ENCODE measurements at regions not wholly inside any gene's neighbourhood (a gene's known extent, or its start where the extent isn't known, plus 50 kb on each side); places are given as distances from the start of the nearest gene placed in this dataset.

- no peak for DNase-seq (ENCODE audit: low read depth)
- TF ChIP-seq CTCF (IDR thresholded peaks at IDR 0.05; ENCODE audit: insufficient read depth, low read depth, low read length, missing control alignments): no peak
- no peak overlapping the region for H3K4me3 ChIP-seq (ENCODE audit: low read length)
Measured at GRCh38 chr10:124287071-124287685, 131.5 kb downstream of the OAT start.

DNA sequence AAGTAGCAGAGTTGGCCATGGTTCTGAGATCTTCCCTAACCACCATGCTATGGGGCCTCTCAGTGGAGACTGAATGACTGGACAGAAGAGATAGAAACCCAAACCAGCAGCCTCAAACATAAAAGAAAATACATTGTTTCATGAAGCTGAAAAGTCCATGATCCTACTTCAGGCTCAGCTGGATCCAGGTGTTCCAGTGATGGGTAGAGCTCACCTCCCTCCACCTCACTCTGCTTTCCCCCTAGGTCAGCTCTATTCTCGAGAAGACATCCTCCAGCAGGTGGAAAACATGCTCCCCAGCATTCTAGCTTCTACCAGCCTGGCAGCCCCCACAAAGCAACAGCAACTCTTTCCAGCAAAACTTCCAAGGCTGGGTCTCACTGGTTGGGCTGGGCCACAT, 132.1 kb downstream of the OAT start:
- DNase-seq (ENCODE audit: low read depth): no peak
- TF ChIP-seq CTCF (IDR thresholded peaks at IDR 0.05; ENCODE audit: insufficient read depth, low read depth, low read length, missing control alignments): no peak
- no peak overlapping the region for H3K4me3 ChIP-seq (ENCODE audit: low read length)

DNA sequence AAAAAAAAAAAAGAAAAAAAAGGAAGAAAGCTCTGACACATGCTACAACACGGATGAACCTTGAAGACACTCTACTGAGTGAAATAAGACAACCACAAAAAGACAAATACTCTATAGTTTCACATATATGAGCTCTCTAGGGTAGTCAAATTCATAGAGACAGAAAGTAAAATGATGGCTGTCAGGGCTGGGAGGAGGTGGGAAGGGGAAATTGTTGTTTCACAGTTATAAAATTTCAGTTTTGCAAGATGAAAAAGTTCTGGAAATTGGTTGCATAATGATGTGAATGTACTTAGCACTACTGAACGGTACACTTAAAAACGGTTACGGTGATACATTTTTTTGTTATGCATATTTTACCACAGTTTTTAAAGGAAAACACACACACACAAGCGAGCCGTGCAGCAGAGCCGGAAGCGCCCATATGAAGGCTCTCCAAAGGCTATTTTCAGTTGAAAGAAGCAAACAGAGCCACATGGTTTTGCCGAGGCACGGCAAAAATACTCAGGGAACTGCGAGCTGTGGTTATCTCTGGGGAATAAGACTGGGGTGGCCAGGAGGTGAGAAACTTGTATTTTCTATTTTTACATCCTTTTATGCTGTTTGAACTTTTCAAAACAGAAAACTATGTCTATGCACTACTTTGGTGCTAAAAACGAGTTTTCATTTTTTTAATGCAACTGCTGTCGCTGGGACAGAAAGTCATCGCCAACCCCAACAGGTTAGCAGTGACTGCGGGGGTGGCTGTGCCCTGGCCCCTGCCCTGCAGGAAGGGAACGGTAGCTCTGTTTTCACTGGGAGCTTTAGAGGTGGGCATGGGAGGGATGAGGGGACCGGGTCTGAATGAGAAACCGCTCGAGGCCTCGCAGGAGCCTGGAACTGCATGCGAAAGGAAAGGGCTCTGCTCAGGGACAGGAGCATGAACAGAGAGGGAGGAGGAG, 132.9 kb downstream of the OAT start:
- TF ChIP-seq CTCF (IDR thresholded peaks at IDR 0.05; ENCODE audit: insufficient read depth, low read depth, low read length, missing control alignments): no peak
- DNase-seq (ENCODE audit: low read depth): no peak
- H3K4me3 ChIP-seq (ENCODE audit: low read length): no peak overlapping the region

- TF ChIP-seq CTCF (IDR thresholded peaks at IDR 0.05; ENCODE audit: insufficient read depth, low read depth, low read length, missing control alignments): no peak
- DNase-seq (ENCODE audit: low read depth): no peak
- no peak overlapping the region for H3K4me3 ChIP-seq (ENCODE audit: low read length)
Measured at GRCh38 chr10:124283949-124284250, 134.8 kb downstream of the OAT start.

DNA sequence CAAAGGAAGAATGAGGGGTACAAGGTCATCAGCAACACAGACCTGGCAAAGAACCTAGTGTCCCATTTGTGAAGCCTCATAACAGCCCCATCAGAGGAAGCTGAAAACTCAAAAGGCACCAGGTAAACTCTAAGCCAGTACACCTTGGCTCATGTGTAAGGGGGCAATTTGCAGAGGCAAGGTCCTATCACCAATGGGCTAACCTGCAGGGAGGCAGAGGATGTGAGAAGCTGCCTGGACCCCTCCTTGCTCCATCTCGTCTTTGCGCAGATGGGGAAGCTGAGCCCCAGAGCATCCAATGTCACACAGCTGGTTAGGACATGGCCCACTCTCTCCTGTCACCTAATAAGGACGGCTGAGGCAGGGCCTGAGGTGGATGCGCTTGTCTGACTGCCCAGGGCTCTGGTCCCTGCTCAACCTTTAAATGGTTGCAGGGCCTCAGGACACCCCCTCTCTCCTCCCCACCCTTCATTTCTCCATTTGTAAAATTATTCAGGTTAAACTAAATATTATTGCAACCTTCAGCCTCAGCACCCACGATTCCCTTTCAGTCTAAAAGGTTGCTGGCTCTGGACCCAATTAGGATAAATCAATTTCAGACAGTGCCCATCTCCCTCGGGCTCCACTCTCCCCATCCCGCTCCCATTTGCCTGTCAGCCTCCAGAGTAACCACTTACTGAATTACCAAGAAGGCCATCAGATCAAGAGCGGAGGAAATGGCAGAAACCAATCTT, 135.3 kb downstream of the OAT start:
- no peak for DNase-seq (ENCODE audit: low read depth)
- H3K4me3 ChIP-seq (ENCODE audit: low read length): no peak overlapping the region
- no peak for TF ChIP-seq CTCF (IDR thresholded peaks at IDR 0.05; ENCODE audit: insufficient read depth, low read depth, low read length, missing control alignments)

DNA sequence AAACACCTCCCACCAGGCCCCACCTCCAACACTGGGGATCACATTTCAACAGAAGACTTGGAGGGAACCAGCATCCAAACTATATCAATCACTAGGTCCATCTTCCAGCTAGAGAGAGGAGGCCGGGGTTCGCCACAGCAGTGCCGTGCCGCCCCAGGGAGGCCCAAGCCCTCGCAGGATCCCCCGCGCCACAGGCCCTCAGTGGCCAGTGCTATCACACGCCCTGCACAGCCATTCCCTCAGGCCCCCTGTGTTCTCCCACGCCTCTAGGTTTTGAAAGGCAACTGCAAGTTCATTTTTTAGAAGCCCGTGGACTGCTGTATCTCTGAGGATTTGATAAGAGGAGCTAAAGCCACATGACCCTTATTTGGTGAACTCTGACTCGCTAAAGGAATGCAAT, 136.4 kb downstream of the OAT start:
- DNase-seq (ENCODE audit: low read depth): no peak
- TF ChIP-seq CTCF (IDR thresholded peaks at IDR 0.05; ENCODE audit: insufficient read depth, low read depth, low read length, missing control alignments): no peak
- no peak overlapping the region for H3K4me3 ChIP-seq (ENCODE audit: low read length)
